NOMO-1 (cell line): ENCODE measurements at regions not wholly inside any gene's neighbourhood (a gene's known extent, or its start where the extent isn't known, plus 50 kb on each side); places are given as distances from the start of the nearest gene placed in this dataset.
"Not testable (repeated sequence)": the region's sequence is repeated elsewhere in the genome, so short reads cannot be mapped to it uniquely, and the experiment has no call there.

Experiments
- DNase-seq, 2 experiments: peaks; one replicate each; lab custom pipeline; 2025; ENCODE audit not compliant: unreplicated experiment in 2 of 2; lab: John Stamatoyannopoulos, UW

- DNase-seq: no peak
Observed at GRCh38 chr2:58334414-58334813, 93.3 kb upstream of the FANCL start.

GRCh38 chr2:58325296-58325895 is 84.3 kb upstream of the FANCL start:
- not testable (repeated sequence) for DNase-seq

GRCh38 chr2:58319481-58319880 is 78.4 kb upstream of the FANCL start:
- no peak for DNase-seq

- DNase-seq: not testable (repeated sequence)
Observed at GRCh38 chr2:58318949-58319348, 77.8 kb upstream of the FANCL start.

GRCh38 chr2:58313926-58314325 is 72.8 kb upstream of the FANCL start:
- no peak for DNase-seq

GRCh38 chr2:58308435-58308834 is 67.3 kb upstream of the FANCL start:
- no peak for DNase-seq

- no peak for DNase-seq
Observed at GRCh38 chr2:58304843-58305242, 63.7 kb upstream of the FANCL start.

GRCh38 chr2:58299123-58299522 is 58.0 kb upstream of the FANCL start:
- no peak for DNase-seq

- no peak for DNase-seq
Observed at GRCh38 chr2:58293056-58293455, 51.9 kb upstream of the FANCL start.

GRCh38 chr2:58291726-58292438 is 50.8 kb upstream of the FANCL start:
- DNase-seq: no peak
